ENCODE measurements at regions not wholly inside any gene's neighbourhood (a gene's known extent, or its start where the extent isn't known, plus 50 kb on each side); places are given as distances from the start of the nearest gene placed in this dataset.

GRCh38 chr14:51410897-51411296, 170.8 kb downstream of the TMX1 start:
- TF ChIP-seq EP300 (conservative IDR thresholded peaks at IDR 0.05; ENCODE audit: poor library complexity, severe bottlenecking) (no peak), POLR2AphosphoS5 (IDR thresholded peaks at IDR 0.05) (no peak), REST (IDR thresholded peaks at IDR 0.05; ENCODE audit: borderline replicate concordance) (no peak), CTCF (IDR thresholded peaks at IDR 0.05; ENCODE audit: poor library complexity, severe bottlenecking) (no peak), TAF1 (IDR thresholded peaks at IDR 0.05; ENCODE audit: low read depth) (no peak), RAD21 (conservative IDR thresholded peaks at IDR 0.05) (no peak), EZH2 (IDR thresholded peaks at IDR 0.05; ENCODE audit: borderline replicate concordance, insufficient read depth, low read length, poor library complexity, severe bottlenecking) (no peak), MXI1 (conservative IDR thresholded peaks at IDR 0.05; ENCODE audit: poor library complexity, severe bottlenecking) (no peak)
